ENCODE measurements at regions not wholly inside any gene's neighbourhood (a gene's known extent, or its start where the extent isn't known, plus 50 kb on each side); places are given as distances from the start of the nearest gene placed in this dataset.

GRCh38 chr20:50258790-50259483 is 68.3 kb downstream of the CEBPB start:
- DNase-seq (ENCODE audit: low spot score), result no peak

- DNase-seq (ENCODE audit: low spot score), result no peak
Measured at GRCh38 chr20:50259705-50260478, 69.3 kb downstream of the CEBPB start.

GRCh38 chr20:50260479-50261221 is 70.0 kb downstream of the CEBPB start:
- DNase-seq (ENCODE audit: low spot score), result no peak

GRCh38 chr20:50261471-50262212 is 71.0 kb downstream of the CEBPB start:
- no peak for DNase-seq (ENCODE audit: low spot score)

GRCh38 chr20:50263831-50264230 is 73.2 kb downstream of the CEBPB start:
- DNase-seq (ENCODE audit: low spot score), result no peak

- DNase-seq (ENCODE audit: low spot score), result no peak
Measured at GRCh38 chr20:50264534-50265145, 74.0 kb downstream of the CEBPB start.

GRCh38 chr20:50265245-50265946 is 74.8 kb downstream of the CEBPB start:
- DNase-seq (ENCODE audit: low spot score), result no peak

GRCh38 chr20:50266293-50267040 is 75.8 kb downstream of the CEBPB start:
- DNase-seq (ENCODE audit: low spot score), result no peak

GRCh38 chr20:50267041-50267865 is 76.6 kb downstream of the CEBPB start:
- DNase-seq (ENCODE audit: low spot score), result peak; percentile 82

GRCh38 chr20:50267866-50268219 is 77.2 kb downstream of the CEBPB start:
- DNase-seq (ENCODE audit: low spot score), result no peak

GRCh38 chr20:50269091-50270033 is 78.7 kb downstream of the CEBPB start:
- DNase-seq (ENCODE audit: low spot score), result peak; percentile 54

GRCh38 chr20:50270034-50270395 is 79.4 kb downstream of the CEBPB start:
- no peak for DNase-seq (ENCODE audit: low spot score)

- no peak for DNase-seq (ENCODE audit: low spot score)
Measured at GRCh38 chr20:50270569-50270968, 79.9 kb downstream of the CEBPB start.

GRCh38 chr20:50271176-50271575 is 80.5 kb downstream of the CEBPB start:
- no peak for DNase-seq (ENCODE audit: low spot score)

- DNase-seq (ENCODE audit: low spot score), result no peak
Measured at GRCh38 chr20:50271612-50272011, 81.0 kb downstream of the CEBPB start.

- DNase-seq (ENCODE audit: low spot score), result no peak
Measured at GRCh38 chr20:50272030-50272723, 81.5 kb downstream of the CEBPB start.

GRCh38 chr20:50272724-50273446 is 82.3 kb downstream of the CEBPB start:
- DNase-seq (ENCODE audit: low spot score), result no peak

Measured in AG08395 (cell line).